ENCODE measurements at regions not wholly inside any gene's neighbourhood (a gene's known extent, or its start where the extent isn't known, plus 50 kb on each side); places are given as distances from the start of the nearest gene placed in this dataset.

GRCh38 chr11:98829971-98830370 is 190.8 kb upstream of the CNTN5 start:
- Histone ChIP-seq H3K9me3 (ENCODE audit: insufficient read depth, low read length) (no peaks in the 10 kb centered on the region), H3K4me3 (ENCODE audit: insufficient read depth, low read length, poor library complexity, severe bottlenecking) (no peak overlapping the region), H3K9ac (ENCODE audit: low read length) (no peak overlapping the region), H3K79me2 (ENCODE audit: insufficient read depth, low read length) (no peaks in the 10 kb centered on the region), H2AFZ (ENCODE audit: low read depth, low read length, severe bottlenecking) (no peak overlapping the region), H3K36me3 (ENCODE audit: low read length) (no peaks in the 10 kb centered on the region), H3K4me2 (ENCODE audit: low read depth, low read length, poor library complexity, severe bottlenecking) (no peak overlapping the region), H4K20me1 (ENCODE audit: low read depth, low read length) (no peaks in the 10 kb centered on the region), H3F3A (ENCODE audit: insufficient read depth) (no peaks in the 10 kb centered on the region), H3K27ac (ENCODE audit: low read depth, low read length) (no peak overlapping the region), H3K27me3 (ENCODE audit: low read length) (no peaks in the 10 kb centered on the region), H3K9me2 (replicated peaks; ENCODE audit: insufficient read depth, low read length) (no peaks in the 10 kb centered on the region)
- TF ChIP-seq EZH2phosphoT487 (conservative IDR thresholded peaks at IDR 0.05; ENCODE audit: low read length) = no peak
- no peak for TF ChIP-seq CTCF (IDR thresholded peaks at IDR 0.05; ENCODE audit: insufficient read depth, low read length, poor library complexity, severe bottlenecking)

- Histone ChIP-seq H3K9me2 (replicated peaks; ENCODE audit: insufficient read depth, low read length) (no peaks in the 10 kb centered on the region), H3K9me3 (ENCODE audit: insufficient read depth, low read length) (no peaks in the 10 kb centered on the region), H4K20me1 (ENCODE audit: low read depth, low read length) (no peaks in the 10 kb centered on the region), H3K79me2 (ENCODE audit: insufficient read depth, low read length) (no peaks in the 10 kb centered on the region), H3K27ac (ENCODE audit: low read depth, low read length) (no peak overlapping the region), H3K27me3 (ENCODE audit: low read length) (no peaks in the 10 kb centered on the region), H3K4me2 (ENCODE audit: low read depth, low read length, poor library complexity, severe bottlenecking) (no peak overlapping the region), H2AFZ (ENCODE audit: low read depth, low read length, severe bottlenecking) (no peak overlapping the region), H3F3A (ENCODE audit: insufficient read depth) (no peaks in the 10 kb centered on the region), H3K4me3 (ENCODE audit: insufficient read depth, low read length, poor library complexity, severe bottlenecking) (no peak overlapping the region), H3K36me3 (ENCODE audit: low read length) (no peaks in the 10 kb centered on the region), H3K9ac (ENCODE audit: low read length) (no peak overlapping the region)
- no peak for TF ChIP-seq CTCF (IDR thresholded peaks at IDR 0.05; ENCODE audit: insufficient read depth, low read length, poor library complexity, severe bottlenecking)
- no peak for TF ChIP-seq EZH2phosphoT487 (conservative IDR thresholded peaks at IDR 0.05; ENCODE audit: low read length)
Measured at GRCh38 chr11:98834776-98835175, 186.0 kb upstream of the CNTN5 start.

GRCh38 chr11:98835335-98835734 is 185.4 kb upstream of the CNTN5 start:
- no peak overlapping the region for H3K4me2 ChIP-seq (ENCODE audit: low read depth, low read length, poor library complexity, severe bottlenecking)
- no peak overlapping the region for H3K9ac ChIP-seq (ENCODE audit: low read length)
- H3K36me3 ChIP-seq (ENCODE audit: low read length) = no peaks in the 10 kb centered on the region
- H4K20me1 ChIP-seq (ENCODE audit: low read depth, low read length) = no peaks in the 10 kb centered on the region
- no peak overlapping the region for H2AFZ ChIP-seq (ENCODE audit: low read depth, low read length, severe bottlenecking)
- TF ChIP-seq CTCF (IDR thresholded peaks at IDR 0.05; ENCODE audit: insufficient read depth, low read length, poor library complexity, severe bottlenecking) (no peak), EZH2phosphoT487 (conservative IDR thresholded peaks at IDR 0.05; ENCODE audit: low read length) (no peak)
- H3K27ac ChIP-seq (ENCODE audit: low read depth, low read length) = no peak overlapping the region
- no peaks in the 10 kb centered on the region for H3K9me2 ChIP-seq (replicated peaks; ENCODE audit: insufficient read depth, low read length)
- no peaks in the 10 kb centered on the region for H3K27me3 ChIP-seq (ENCODE audit: low read length)
- no peaks in the 10 kb centered on the region for H3K79me2 ChIP-seq (ENCODE audit: insufficient read depth, low read length)
- no peaks in the 10 kb centered on the region for H3F3A ChIP-seq (ENCODE audit: insufficient read depth)
- H3K9me3 ChIP-seq (ENCODE audit: insufficient read depth, low read length) = no peaks in the 10 kb centered on the region
- no peak overlapping the region for H3K4me3 ChIP-seq (ENCODE audit: insufficient read depth, low read length, poor library complexity, severe bottlenecking)

- no peaks in the 10 kb centered on the region for H3K9me3 ChIP-seq (ENCODE audit: insufficient read depth, low read length)
- no peak overlapping the region for H2AFZ ChIP-seq (ENCODE audit: low read depth, low read length, severe bottlenecking)
- H3K4me2 ChIP-seq (ENCODE audit: low read depth, low read length, poor library complexity, severe bottlenecking) = no peak overlapping the region
- no peaks in the 10 kb centered on the region for H3K27me3 ChIP-seq (ENCODE audit: low read length)
- H3K9me2 ChIP-seq (replicated peaks; ENCODE audit: insufficient read depth, low read length) = no peaks in the 10 kb centered on the region
- H3K27ac ChIP-seq (ENCODE audit: low read depth, low read length) = no peak overlapping the region
- H3K36me3 ChIP-seq (ENCODE audit: low read length) = no peaks in the 10 kb centered on the region
- H3K9ac ChIP-seq (ENCODE audit: low read length) = no peak overlapping the region
- no peaks in the 10 kb centered on the region for H3F3A ChIP-seq (ENCODE audit: insufficient read depth)
- H4K20me1 ChIP-seq (ENCODE audit: low read depth, low read length) = no peaks in the 10 kb centered on the region
- no peak overlapping the region for H3K4me3 ChIP-seq (ENCODE audit: insufficient read depth, low read length, poor library complexity, severe bottlenecking)
- TF ChIP-seq CTCF (IDR thresholded peaks at IDR 0.05; ENCODE audit: insufficient read depth, low read length, poor library complexity, severe bottlenecking) = no peak
- no peak for TF ChIP-seq EZH2phosphoT487 (conservative IDR thresholded peaks at IDR 0.05; ENCODE audit: low read length)
- H3K79me2 ChIP-seq (ENCODE audit: insufficient read depth, low read length) = no peaks in the 10 kb centered on the region
Measured at GRCh38 chr11:98836156-98836555, 184.6 kb upstream of the CNTN5 start.
